GM13977 (cell line): ENCODE measurements at regions not wholly inside any gene's neighbourhood (a gene's known extent, or its start where the extent isn't known, plus 50 kb on each side); places are given as distances from the start of the nearest gene placed in this dataset.

Experiments used
- DNase-seq: peaks from one replicate; pipeline ENCODE4 v3.0.0; 2012; ENCODE audit warnings: low spot score
- in situ Hi-C: fragments of 300-500 bp; cut with MboI; formaldehyde crosslinking; loops from one replicate; pipeline ENCODE4 v1.12.0; 2022; ENCODE audit warnings: low sequenced_read_pairs, low pct_unique_long_range_greater_than_20kb, mixed read lengths, inconsistent platforms; ENCODE audit not compliant: unreplicated experiment
- TF ChIP-seq, protein P1 (sequence below): IDR thresholded peaks from 2 replicates; pipeline ENCODE4 v1.5.1; 2012; ENCODE audit warnings: mild to moderate bottlenecking, control low read depth; ENCODE audit not compliant: insufficient read depth; ENCODE audit errors: extremely low read depth, missing control alignments

DNA sequence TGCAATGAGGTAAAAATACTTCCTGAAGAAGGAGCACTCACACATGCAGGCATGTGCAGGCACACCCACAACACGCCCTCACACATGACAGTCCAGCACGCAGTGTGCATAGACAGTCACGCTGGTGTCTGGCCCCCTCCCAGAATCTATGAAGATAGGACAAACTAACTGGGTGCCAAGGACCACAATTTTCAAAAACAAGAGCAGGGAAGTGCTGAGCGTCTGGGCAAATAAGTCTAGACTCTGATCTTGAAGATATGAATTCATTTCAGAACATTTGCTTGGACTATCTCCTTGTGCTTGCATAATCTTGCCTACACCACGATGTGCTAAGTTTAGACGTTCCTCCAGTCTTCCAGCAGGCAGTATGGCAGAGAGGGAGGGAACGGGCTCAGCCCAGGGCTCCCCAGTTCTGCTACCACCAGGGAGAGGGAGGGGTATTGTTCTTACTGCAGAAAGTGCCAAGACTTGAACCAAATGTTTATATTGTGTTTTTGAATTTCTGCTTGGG, 276.5 kb upstream of the KLF6 start:
- in situ Hi-C loops = no loop called here

DNA sequence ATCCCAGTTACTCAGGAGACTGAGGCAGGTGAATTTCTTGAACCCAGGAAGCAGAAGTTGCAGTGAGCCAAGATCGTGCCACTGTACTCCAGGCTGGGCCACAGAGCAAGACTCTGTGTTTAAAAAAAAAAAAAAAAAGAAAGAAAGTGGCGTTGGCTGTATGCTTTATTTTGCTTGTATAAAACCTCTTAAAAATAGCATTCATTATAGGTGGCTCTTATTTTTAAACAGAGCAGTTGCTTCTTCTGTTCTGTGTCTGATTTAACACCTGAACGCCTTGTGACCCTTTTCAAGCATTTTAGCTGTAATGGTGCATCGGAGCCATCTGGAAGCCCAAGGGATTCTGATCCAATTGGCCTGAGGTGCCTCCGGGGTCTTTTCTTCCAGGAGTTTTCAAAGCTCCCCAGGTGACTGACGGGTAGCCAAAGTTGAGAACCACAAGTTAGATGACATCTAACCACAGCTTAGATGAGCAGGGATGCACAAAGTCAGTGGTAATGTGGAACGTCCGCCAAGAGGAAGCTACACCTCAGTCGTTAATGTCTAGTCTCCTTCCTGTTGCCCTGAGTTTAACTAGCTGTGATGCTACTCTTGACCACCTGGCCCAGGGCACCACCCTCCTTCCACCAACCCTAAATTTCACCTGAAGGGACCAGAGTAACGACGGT, 274.6 kb upstream of the KLF6 start:
- in situ Hi-C loops = no loop called here
- DNase-seq = no peak
- TF ChIP-seq, protein P1, sequence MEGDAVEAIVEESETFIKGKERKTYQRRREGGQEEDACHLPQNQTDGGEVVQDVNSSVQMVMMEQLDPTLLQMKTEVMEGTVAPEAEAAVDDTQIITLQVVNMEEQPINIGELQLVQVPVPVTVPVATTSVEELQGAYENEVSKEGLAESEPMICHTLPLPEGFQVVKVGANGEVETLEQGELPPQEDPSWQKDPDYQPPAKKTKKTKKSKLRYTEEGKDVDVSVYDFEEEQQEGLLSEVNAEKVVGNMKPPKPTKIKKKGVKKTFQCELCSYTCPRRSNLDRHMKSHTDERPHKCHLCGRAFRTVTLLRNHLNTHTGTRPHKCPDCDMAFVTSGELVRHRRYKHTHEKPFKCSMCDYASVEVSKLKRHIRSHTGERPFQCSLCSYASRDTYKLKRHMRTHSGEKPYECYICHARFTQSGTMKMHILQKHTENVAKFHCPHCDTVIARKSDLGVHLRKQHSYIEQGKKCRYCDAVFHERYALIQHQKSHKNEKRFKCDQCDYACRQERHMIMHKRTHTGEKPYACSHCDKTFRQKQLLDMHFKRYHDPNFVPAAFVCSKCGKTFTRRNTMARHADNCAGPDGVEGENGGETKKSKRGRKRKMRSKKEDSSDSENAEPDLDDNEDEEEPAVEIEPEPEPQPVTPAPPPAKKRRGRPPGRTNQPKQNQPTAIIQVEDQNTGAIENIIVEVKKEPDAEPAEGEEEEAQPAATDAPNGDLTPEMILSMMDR = no peak

More for the DNA sequence above, 276.5 kb upstream of the KLF6 start:
- DNase-seq = no peak
- TF ChIP-seq, protein P1 = no peak

DNA sequence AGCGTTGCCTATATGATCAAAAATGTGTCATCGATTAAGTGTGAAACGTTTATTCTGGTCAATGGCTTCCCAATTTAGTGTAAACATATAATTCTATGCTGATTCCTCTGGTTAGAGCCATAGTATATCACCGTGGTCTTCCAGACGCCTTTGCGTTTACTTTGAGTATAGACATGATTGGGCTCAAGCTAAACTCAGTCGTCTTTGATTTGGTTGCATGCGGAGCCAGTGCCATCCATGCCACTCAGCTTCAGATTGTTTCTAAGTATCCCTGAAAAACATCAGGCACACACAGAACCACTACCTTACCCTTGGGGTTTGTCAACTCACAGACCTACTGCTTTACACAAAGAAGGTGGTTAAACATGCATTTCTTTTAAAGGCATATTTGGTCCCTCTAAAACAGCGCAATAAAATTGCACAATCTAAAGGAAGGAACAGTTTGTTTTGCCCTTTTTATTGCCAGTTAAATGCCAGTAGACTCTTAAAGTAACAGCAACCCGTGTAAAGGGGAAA, 273.6 kb upstream of the KLF6 start:
- TF ChIP-seq, protein P1 = no peak
- no peak for DNase-seq
- in situ Hi-C loops = no loop called here

DNA sequence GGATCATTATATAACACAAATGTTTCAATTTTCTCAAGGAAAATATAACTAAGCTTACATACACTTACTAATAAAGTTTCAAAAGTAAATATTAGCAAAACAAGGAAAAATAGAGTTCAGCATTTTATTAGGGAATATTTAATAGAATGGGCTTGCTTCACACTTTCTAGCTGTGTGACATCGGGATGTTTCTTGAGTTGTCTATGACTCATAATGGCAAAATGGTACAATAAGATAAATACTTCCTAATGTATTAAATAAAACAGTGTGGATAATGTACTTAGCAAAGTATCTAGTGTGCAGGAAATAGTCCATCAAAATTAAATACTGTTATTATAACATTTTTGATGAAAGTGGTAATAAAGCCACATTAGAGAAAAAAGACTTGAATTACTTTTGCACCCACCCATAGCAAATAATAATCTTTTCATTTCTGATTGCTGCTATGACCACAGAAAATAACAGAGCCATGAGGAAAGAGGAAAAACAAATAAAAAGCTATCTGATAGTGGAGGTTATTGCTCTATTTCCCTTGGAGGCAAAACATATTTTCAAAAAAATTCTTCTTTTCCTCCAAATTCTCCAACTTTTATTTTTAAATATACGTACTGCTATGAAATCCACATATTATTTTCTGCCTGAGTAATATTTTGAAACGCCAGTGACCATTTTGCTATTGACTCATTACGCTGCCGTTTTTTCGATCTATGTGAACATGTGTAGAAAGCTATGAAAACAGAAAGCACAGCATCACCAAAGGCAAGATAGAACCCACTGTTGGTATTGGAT, 272.9 kb upstream of the KLF6 start:
- in situ Hi-C loops = no loop called here
- DNase-seq = no peak
- TF ChIP-seq, protein P1 = no peak

DNA sequence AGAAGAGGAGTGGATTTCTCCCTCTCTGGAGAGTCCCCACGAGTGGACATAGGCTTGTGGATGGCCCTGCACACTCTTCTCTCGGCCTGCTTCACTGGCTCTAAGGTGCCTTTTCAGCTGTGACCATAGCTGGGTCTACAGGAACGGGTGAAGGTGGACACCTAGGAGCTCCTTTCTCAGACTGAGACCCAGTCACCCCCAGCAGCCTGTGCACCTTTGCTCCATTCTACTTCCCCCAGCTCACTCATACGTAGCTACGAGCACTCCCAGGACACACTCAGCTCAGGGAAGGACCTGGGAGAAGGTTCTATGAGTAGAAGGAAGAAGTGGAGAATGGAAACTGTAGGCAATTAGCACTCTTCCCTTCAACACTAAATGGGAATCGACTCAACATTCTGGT, 272.0 kb upstream of the KLF6 start:
- in situ Hi-C loops = no loop called here

More for the DNA sequence above, 272.0 kb upstream of the KLF6 start:
- TF ChIP-seq, protein P1 = no peak
- DNase-seq = no peak
